Caco-2 (cell line): ENCODE measurements at regions not wholly inside any gene's neighbourhood (a gene's known extent, or its start where the extent isn't known, plus 50 kb on each side); places are given as distances from the start of the nearest gene placed in this dataset.

Experiments used
- BruUV-seq: library from RNA; stranded (reverse); fragments of 400-500 nt; replicated peaks from 2 replicates; lab custom pipeline; 2021; lab: Mats Ljungman, UMichigan
- CTCF ChIA-PET: fragments of 300-600 bp; sonication (Branson Sonifier 250); formaldehyde crosslinking; loops from one replicate; lab custom pipeline; 2022; ENCODE audit warnings: antibody characterized with exemption; lab: Charles Lee
- POLR2A ChIA-PET: fragments of 300-600 bp; sonication (Branson Sonifier 250); formaldehyde crosslinking; loops from one replicate; lab custom pipeline; 2022; ENCODE audit warnings: antibody characterized with exemption; lab: Charles Lee
- DNase-seq, 2 experiments: peaks; one replicate each; pipeline versions ENCODE4 v3.0.0 to v3.0.0-alpha.2; 2020 to 2022
- H3K27me3 ChIP-seq: replicated peaks from 2 replicates; pipeline ENCODE4 v1.6.0; 2011; ENCODE audit warnings: low read length; ENCODE audit not compliant: control insufficient read depth, insufficient read depth
- H3K36me3 ChIP-seq: 2 replicates; pipeline ENCODE4 v1.5.1; 2011; ENCODE audit warnings: low read length; ENCODE audit not compliant: control insufficient read depth, insufficient read depth
- H3K4me1 ChIP-seq: fragments of 250-450 bp; sonication (Bioruptor Pico); 2 replicates; pipeline ENCODE4 v1.5.1; 2020; ENCODE audit warnings: mild to moderate bottlenecking
- H3K4me3 ChIP-seq: 2 replicates; pipeline ENCODE4 v1.5.1; 2011; ENCODE audit warnings: low read depth, mild to moderate bottlenecking, control low read depth, low read length
- H3K9me3 ChIP-seq: fragments of 250-450 bp; sonication (Bioruptor Pico); 2 replicates; pipeline ENCODE4 v1.5.1; 2020; ENCODE audit warnings: mild to moderate bottlenecking, moderate library complexity
- H3K27ac Mint-ChIP-seq: one replicate; pipeline ENCODE4 v1.8.0; 2022; ENCODE audit warnings: mixed read lengths; ENCODE audit not compliant: unreplicated experiment
- H3K27me3 Mint-ChIP-seq: one replicate; pipeline ENCODE4 v1.8.0; 2022; ENCODE audit warnings: mixed read lengths; ENCODE audit not compliant: insufficient read depth, unreplicated experiment
- H3K36me3 Mint-ChIP-seq: one replicate; pipeline ENCODE4 v1.8.0; 2022; ENCODE audit warnings: mild to moderate bottlenecking, mixed read lengths; ENCODE audit not compliant: insufficient read depth, unreplicated experiment
- H3K4me1 Mint-ChIP-seq: one replicate; pipeline ENCODE4 v1.8.0; 2022; ENCODE audit warnings: low read depth, mixed read lengths; ENCODE audit not compliant: unreplicated experiment
- H3K4me3 Mint-ChIP-seq: one replicate; pipeline ENCODE4 v1.8.0; 2022; ENCODE audit warnings: mild to moderate bottlenecking, moderate library complexity, mixed read lengths; ENCODE audit not compliant: unreplicated experiment
- H3K9me3 Mint-ChIP-seq: one replicate; pipeline ENCODE4 v1.8.0; 2022; ENCODE audit warnings: mixed read lengths; ENCODE audit not compliant: unreplicated experiment
- CTCF ChIP-seq, 2 experiments: fragments of 200-600 bp in 1 of 2; IDR thresholded peaks; 1 replicate in 1 of 2; 2 replicates in 1 of 2; pipeline versions ENCODE4 v1.5.1 to v1.8.0; 2011 to 2022; ENCODE audit warnings: antibody characterized with exemption in 1 of 2, control low read depth in 1 of 2, inconsistent platforms in 1 of 2, low read depth in 1 of 2, low read length in 1 of 2, mild to moderate bottlenecking in 1 of 2, moderate library complexity in 1 of 2; ENCODE audit not compliant: insufficient read depth in 1 of 2, severe bottlenecking in 1 of 2, unreplicated experiment in 1 of 2
- intact Hi-C: fragments of 100-400 bp; cut with micrococcal nuclease; formaldehyde crosslinking; loops from one replicate; pipeline ENCODE4 v1.10.0; 2022; ENCODE audit not compliant: unreplicated experiment

DNA sequence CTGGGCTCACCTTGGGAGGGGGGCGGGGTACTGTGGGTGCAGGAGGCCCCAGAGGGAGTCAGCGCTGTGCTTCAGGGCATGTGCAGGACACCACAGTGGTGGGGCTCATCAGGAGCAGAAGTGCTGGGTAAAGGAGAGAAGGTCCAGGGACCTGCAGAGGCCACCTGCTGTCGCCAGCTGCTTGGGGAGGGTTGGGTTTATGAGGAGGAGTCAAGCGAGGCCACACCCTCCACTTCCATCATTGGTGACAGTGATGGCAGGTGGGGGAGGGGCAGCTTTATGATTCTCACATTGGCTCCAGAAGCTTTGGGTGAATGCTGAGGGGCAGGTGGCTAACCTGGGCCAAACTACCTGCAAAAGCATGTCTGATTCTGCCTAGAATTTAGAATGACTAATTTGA lies 392.6 kb downstream of the HRH4 start:
- H3K9me3 ChIP-seq = no peaks in the 10 kb centered on the region
- H3K27me3 Mint-ChIP-seq = peaks cover 12% of the 10 kb centered on the region
- H3K4me3 Mint-ChIP-seq = no peak overlapping the region
- POLR2A ChIA-PET = no interaction called here
- H3K36me3 Mint-ChIP-seq = no peaks in the 10 kb centered on the region
- no peak overlapping the region for H3K27ac Mint-ChIP-seq
- no peaks in the 10 kb centered on the region for H3K36me3 ChIP-seq
- no TSS peak for BruUV-seq
- H3K4me3 ChIP-seq = no peak overlapping the region
- H3K9me3 Mint-ChIP-seq = no peaks in the 10 kb centered on the region
- no peak for DNase-seq
- CTCF ChIA-PET = no interaction called here
- no peaks in the 10 kb centered on the region for H3K4me1 ChIP-seq
- no peak for TF ChIP-seq CTCF (IDR thresholded peaks at IDR 0.05; ENCODE audit: insufficient read depth in 1 of 2, low read depth in 1 of 2, low read length in 1 of 2, severe bottlenecking in 1 of 2, unreplicated experiment in 1 of 2)
- intact Hi-C loops = no loop called here
- H3K27me3 ChIP-seq = no peaks in the 10 kb centered on the region
- H3K4me1 Mint-ChIP-seq = no peaks in the 10 kb centered on the region

DNA sequence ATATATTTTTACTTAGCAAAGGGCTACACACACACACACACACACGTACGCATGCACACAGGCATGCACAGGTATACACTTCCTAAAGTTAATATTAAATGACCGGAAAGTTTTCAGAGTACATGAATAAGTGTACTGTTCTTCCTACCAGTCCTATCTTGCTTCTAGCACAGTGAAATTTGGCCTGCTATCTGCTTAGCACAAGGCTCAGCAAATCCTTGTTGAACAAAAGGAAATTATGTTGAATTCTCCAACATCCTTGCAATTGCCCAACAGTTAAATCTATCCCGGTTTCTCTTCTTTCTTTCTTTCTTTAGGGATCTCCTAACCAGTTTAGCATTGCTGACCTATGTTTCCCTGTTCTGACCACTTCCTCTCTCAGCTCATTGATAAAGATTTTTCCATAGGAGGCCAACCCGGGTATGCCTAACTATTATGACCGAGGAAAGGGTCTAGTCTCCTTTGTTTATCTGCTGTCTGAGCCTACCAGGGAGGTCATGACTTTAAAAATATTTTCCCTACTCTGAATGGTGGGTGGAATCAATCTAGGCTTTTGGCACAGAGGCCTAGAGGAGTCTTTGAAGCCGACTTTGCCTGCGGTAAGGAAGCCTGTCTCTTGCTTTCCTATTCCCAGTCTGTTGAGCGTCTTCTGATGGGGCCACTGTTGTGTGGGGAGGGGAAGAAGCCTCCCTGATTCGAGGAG lies 400.7 kb downstream of the HRH4 start:
- BruUV-seq = no TSS peak
- Mint-ChIP-seq H3K36me3 (no peaks in the 10 kb centered on the region), H3K27ac (no peak overlapping the region), H3K4me3 (no peak overlapping the region), H3K27me3 (peaks cover 5% of the 10 kb centered on the region), H3K9me3 (no peaks in the 10 kb centered on the region), H3K4me1 (no peaks in the 10 kb centered on the region)
- Histone ChIP-seq H3K4me1 (no peaks in the 10 kb centered on the region), H3K9me3 (no peaks in the 10 kb centered on the region), H3K36me3 (no peaks in the 10 kb centered on the region), H3K4me3 (no peak overlapping the region), H3K27me3 (no peaks in the 10 kb centered on the region)
- intact Hi-C loops = no loop called here
- no peak for DNase-seq
- POLR2A ChIA-PET = no interaction called here
- CTCF ChIA-PET = no interaction called here
- no peak for TF ChIP-seq CTCF (IDR thresholded peaks at IDR 0.05; ENCODE audit: insufficient read depth in 1 of 2, low read depth in 1 of 2, low read length in 1 of 2, severe bottlenecking in 1 of 2, unreplicated experiment in 1 of 2)

DNA sequence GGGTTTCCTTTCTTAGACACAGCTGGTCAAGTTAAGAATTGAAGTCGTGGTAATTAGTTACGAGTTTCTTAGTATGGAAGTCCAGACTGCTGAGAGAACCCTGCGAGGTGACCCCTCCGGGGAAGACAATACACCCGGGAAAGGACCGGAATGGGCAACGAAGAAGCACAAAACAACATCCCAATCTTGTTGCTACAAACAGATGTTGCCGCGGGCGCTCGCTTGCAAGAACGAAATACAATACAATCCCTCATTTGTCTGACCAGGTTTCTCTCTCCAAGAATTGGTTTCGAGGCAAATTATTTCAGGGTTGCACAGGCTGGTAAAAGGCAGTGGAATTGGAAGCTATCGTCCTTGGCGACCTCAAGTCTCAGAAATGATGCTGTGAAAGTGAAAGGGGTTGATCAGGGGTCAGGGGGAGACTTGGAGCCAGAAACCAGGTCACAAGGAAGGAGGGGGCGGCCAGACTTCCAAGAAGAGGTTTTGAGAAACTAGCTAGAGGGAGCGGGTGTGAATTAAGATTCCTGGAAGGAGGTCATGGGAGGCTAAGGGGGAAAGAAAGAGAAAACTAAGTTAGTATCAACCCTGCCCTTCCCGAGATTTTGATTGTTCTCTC lies 401.9 kb downstream of the HRH4 start:
- POLR2A ChIA-PET = no interaction called here
- no peak overlapping the region for H3K4me3 Mint-ChIP-seq
- Histone ChIP-seq H3K36me3 (no peaks in the 10 kb centered on the region), H3K27me3 (no peaks in the 10 kb centered on the region), H3K9me3 (no peaks in the 10 kb centered on the region), H3K4me1 (no peaks in the 10 kb centered on the region), H3K4me3 (no peak overlapping the region)
- intact Hi-C loops = no loop called here
- H3K36me3 Mint-ChIP-seq = no peaks in the 10 kb centered on the region
- CTCF ChIA-PET = no interaction called here
- no peaks in the 10 kb centered on the region for H3K27me3 Mint-ChIP-seq
- no peaks in the 10 kb centered on the region for H3K9me3 Mint-ChIP-seq
- DNase-seq = no peak
- TF ChIP-seq CTCF (IDR thresholded peaks at IDR 0.05; ENCODE audit: insufficient read depth in 1 of 2, low read depth in 1 of 2, low read length in 1 of 2, severe bottlenecking in 1 of 2, unreplicated experiment in 1 of 2) = no peak
- H3K27ac Mint-ChIP-seq = no peak overlapping the region
- no peaks in the 10 kb centered on the region for H3K4me1 Mint-ChIP-seq
- BruUV-seq = no TSS peak
